GM23338 (cell line): ENCODE measurements at regions not wholly inside any gene's neighbourhood (a gene's known extent, or its start where the extent isn't known, plus 50 kb on each side); places are given as distances from the start of the nearest gene placed in this dataset.

Source experiments
- ATAC-seq: fragments of 200-7000 bp; cut with Tn5 transposase; 3 replicates; pipeline ENCODE4 v1.9.1; 2020
- DNase-seq: peaks from one replicate; pipeline ENCODE4 v3.0.0-alpha.2; 2015; ENCODE audit warnings: low spot score
- H2AFZ ChIP-seq: fragments of 200-600 bp; sonication (generic); 2 replicates; pipeline ENCODE4 v1.8.0; 2016; ENCODE audit warnings: antibody characterized with exemption, mild to moderate bottlenecking, moderate library complexity
- H3F3A ChIP-seq: fragments of 200-600 bp; sonication (generic); replicated peaks from 2 replicates; pipeline ENCODE4 v1.8.0; 2017; ENCODE audit warnings: antibody characterized with exemption, mixed run types, low read depth
- H3K27ac ChIP-seq: fragments of 200-600 bp; sonication (generic); 2 replicates; pipeline ENCODE4 v1.6.1; 2016; ENCODE audit warnings: low read depth
- H3K27me3 ChIP-seq: fragments of 200-600 bp; sonication (generic); 2 replicates; pipeline ENCODE4 v1.8.0; 2016; ENCODE audit warnings: mild to moderate bottlenecking, mixed run types, moderate library complexity; ENCODE audit not compliant: insufficient read depth
- H3K36me3 ChIP-seq: fragments of 200-600 bp; sonication (generic); 2 replicates; pipeline ENCODE4 v1.8.0; 2016; ENCODE audit warnings: mild to moderate bottlenecking; ENCODE audit not compliant: insufficient read depth
- H3K4me1 ChIP-seq: fragments of 200-600 bp; sonication (generic); 2 replicates; pipeline ENCODE4 v1.8.0; 2016; ENCODE audit warnings: mild to moderate bottlenecking, moderate library complexity; ENCODE audit not compliant: insufficient read depth
- H3K4me2 ChIP-seq: fragments of 200-600 bp; sonication (generic); 2 replicates; pipeline ENCODE4 v1.7.1; 2017; ENCODE audit warnings: mixed run types
- H3K4me3 ChIP-seq: fragments of 200-600 bp; sonication (generic); 2 replicates; pipeline ENCODE4 v1.6.1; 2016; ENCODE audit warnings: mixed run types
- H3K79me2 ChIP-seq: fragments of 200-600 bp; sonication (generic); replicated peaks from 2 replicates; pipeline ENCODE4 v1.8.0; 2017; ENCODE audit warnings: mild to moderate bottlenecking; ENCODE audit not compliant: insufficient read depth
- H3K9me2 ChIP-seq: fragments of 200-600 bp; sonication (generic); 2 replicates; pipeline ENCODE4 v1.8.0; 2017; ENCODE audit not compliant: insufficient read depth
- H4K20me1 ChIP-seq: fragments of 200-600 bp; sonication (generic); replicated peaks from 2 replicates; pipeline ENCODE4 v1.8.0; 2017; ENCODE audit warnings: mild to moderate bottlenecking; ENCODE audit not compliant: insufficient read depth
- H3K27ac Mint-ChIP-seq: 2 replicates; pipeline ENCODE4 v1.8.0; 2020; ENCODE audit warnings: inconsistent platforms, mild to moderate bottlenecking, moderate library complexity, mixed read lengths
- H3K27me3 Mint-ChIP-seq: 3 replicates; pipeline ENCODE4 v1.8.0; 2022; ENCODE audit warnings: low read depth, mild to moderate bottlenecking, moderate library complexity, mixed read lengths, inconsistent platforms; ENCODE audit not compliant: insufficient read depth, poor library complexity
- H3K36me3 Mint-ChIP-seq: 3 replicates; pipeline ENCODE4 v1.8.0; 2021; ENCODE audit warnings: low read depth, mild to moderate bottlenecking, inconsistent platforms, moderate library complexity, mixed read lengths
- H3K4me1 Mint-ChIP-seq: 3 replicates; pipeline ENCODE4 v1.8.0; 2020; ENCODE audit warnings: mild to moderate bottlenecking, inconsistent platforms, mixed read lengths
- H3K4me3 Mint-ChIP-seq: 3 replicates; pipeline ENCODE4 v1.8.0; 2021; ENCODE audit warnings: moderate library complexity, mild to moderate bottlenecking, inconsistent platforms, mixed read lengths
- H3K9me3 Mint-ChIP-seq: 3 replicates; pipeline ENCODE4 v1.8.0; 2020; ENCODE audit warnings: moderate library complexity, mild to moderate bottlenecking, inconsistent platforms, mixed read lengths
- CREB1 ChIP-seq: fragments of 250-450 bp; sonication (Bioruptor Pico); IDR thresholded peaks from 2 replicates; pipeline ENCODE4 v1.5.0; 2020; ENCODE audit warnings: low read depth, mild to moderate bottlenecking, moderate library complexity
- EZH2 ChIP-seq: fragments of 200-600 bp; sonication (generic); IDR thresholded peaks from one replicate; pipeline ENCODE4 v1.8.0; 2017; ENCODE audit warnings: antibody characterized with exemption, mild to moderate bottlenecking, low read depth; ENCODE audit not compliant: unreplicated experiment
- EZH2phosphoT487 ChIP-seq: fragments of 200-600 bp; sonication (generic); IDR thresholded peaks from one replicate; pipeline ENCODE4 v1.8.1; 2018; ENCODE audit warnings: antibody characterized with exemption; ENCODE audit not compliant: unreplicated experiment
- JUNB ChIP-seq: IDR thresholded peaks from one replicate; pipeline ENCODE4 v1.6.1; 2016; ENCODE audit warnings: antibody characterized with exemption; ENCODE audit not compliant: unreplicated experiment
- NANOG ChIP-seq: IDR thresholded peaks from 2 replicates; pipeline ENCODE4 v1.6.1; 2016; ENCODE audit warnings: antibody characterized with exemption, borderline replicate concordance
- POLR2AphosphoS5 ChIP-seq: IDR thresholded peaks from 2 replicates; pipeline ENCODE4 v1.6.1; 2016; ENCODE audit warnings: antibody characterized with exemption, low read depth
- STAT1 ChIP-seq: IDR thresholded peaks from one replicate; pipeline ENCODE4 v1.6.1; 2016; ENCODE audit warnings: antibody characterized with exemption; ENCODE audit not compliant: unreplicated experiment
- ZNF114 ChIP-seq: fragments of 250-450 bp; sonication (Bioruptor Pico); IDR thresholded peaks from 2 replicates; pipeline ENCODE4 v1.5.0; 2020; ENCODE audit warnings: mild to moderate bottlenecking, moderate library complexity
- ZNF331 ChIP-seq: fragments of 250-450 bp; sonication (Bioruptor Pico); IDR thresholded peaks from 2 replicates; pipeline ENCODE4 v1.5.0; 2020; ENCODE audit warnings: low read depth, mild to moderate bottlenecking, moderate library complexity
- TF ChIP-seq, protein P1 (sequence below), 2 experiments: fragments of 200-600 bp in 1 of 2; sonication (generic) in 1 of 2; conservative IDR thresholded peaks; 2 replicates each; pipeline versions ENCODE4 v1.5.1 to v1.6.1; 2016 to 2017; ENCODE audit warnings: antibody characterized with exemption in 2 of 2, low read depth in 2 of 2, mild to moderate bottlenecking in 2 of 2, moderate library complexity in 1 of 2
- TF ChIP-seq, protein P2 (sequence below): fragments of 250-450 bp; sonication (Bioruptor Pico); IDR thresholded peaks from 2 replicates; pipeline ENCODE4 v1.5.0; 2020; ENCODE audit warnings: mild to moderate bottlenecking, moderate library complexity
- TF ChIP-seq, protein P3 (sequence below): IDR thresholded peaks from 2 replicates; pipeline ENCODE4 v1.6.1; 2016; ENCODE audit warnings: antibody characterized with exemption
- TF ChIP-seq, protein P4 (sequence below): IDR thresholded peaks from one replicate; pipeline ENCODE4 v1.6.1; 2018; ENCODE audit warnings: antibody characterized with exemption; ENCODE audit not compliant: unreplicated experiment

DNA sequence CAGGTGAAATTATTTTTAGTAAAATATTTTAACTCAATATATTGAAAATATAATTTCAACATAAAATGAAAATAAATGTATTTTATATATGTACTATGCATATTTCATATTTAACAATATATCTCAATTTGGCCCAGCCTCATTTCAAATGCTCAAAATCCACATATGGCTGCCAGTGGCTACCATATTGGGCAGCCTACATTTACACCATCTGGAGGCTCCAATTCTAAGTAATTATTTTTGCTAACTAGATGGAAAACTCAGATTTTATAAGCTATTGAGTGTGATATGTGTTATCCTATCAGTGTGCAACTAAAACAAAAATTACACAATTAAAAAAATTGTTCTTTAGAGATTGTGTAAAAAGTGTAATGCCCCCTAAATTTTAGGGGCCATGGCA, 96.9 kb downstream of the SOX4 start:
- peaks cover 38% of the 10 kb centered on the region for H3K9me3 Mint-ChIP-seq

More for the DNA sequence above, 96.9 kb downstream of the SOX4 start:
- peaks cover 45% of the 10 kb centered on the region for H3K4me1 ChIP-seq
- H3K79me2 ChIP-seq: peaks cover 88% of the 10 kb centered on the region
- 0 out of 2 replicates have a peak, but pooled peaks cover 8% of the 10 kb centered on the region for H3F3A ChIP-seq
- Mint-ChIP-seq H3K27me3 (peaks cover 8% of the 10 kb centered on the region), H3K4me1 (peaks cover 47% of the 10 kb centered on the region), H3K27ac (peak overlapping the region; percentile 80), H3K4me3 (no peak overlapping the region), H3K36me3 (peaks cover 57% of the 10 kb centered on the region)
- H3K27ac ChIP-seq: peak overlapping the region; percentile 85
- no peak overlapping the region; the same call in 1 of the 2 replicates for H3K4me2 ChIP-seq
- H3K9me2 ChIP-seq: no peaks in the 10 kb centered on the region
- no peak overlapping the region for H2AFZ ChIP-seq
- DNase-seq (no peak), ATAC-seq (no peak)
- TF ChIP-seq, protein P1, sequence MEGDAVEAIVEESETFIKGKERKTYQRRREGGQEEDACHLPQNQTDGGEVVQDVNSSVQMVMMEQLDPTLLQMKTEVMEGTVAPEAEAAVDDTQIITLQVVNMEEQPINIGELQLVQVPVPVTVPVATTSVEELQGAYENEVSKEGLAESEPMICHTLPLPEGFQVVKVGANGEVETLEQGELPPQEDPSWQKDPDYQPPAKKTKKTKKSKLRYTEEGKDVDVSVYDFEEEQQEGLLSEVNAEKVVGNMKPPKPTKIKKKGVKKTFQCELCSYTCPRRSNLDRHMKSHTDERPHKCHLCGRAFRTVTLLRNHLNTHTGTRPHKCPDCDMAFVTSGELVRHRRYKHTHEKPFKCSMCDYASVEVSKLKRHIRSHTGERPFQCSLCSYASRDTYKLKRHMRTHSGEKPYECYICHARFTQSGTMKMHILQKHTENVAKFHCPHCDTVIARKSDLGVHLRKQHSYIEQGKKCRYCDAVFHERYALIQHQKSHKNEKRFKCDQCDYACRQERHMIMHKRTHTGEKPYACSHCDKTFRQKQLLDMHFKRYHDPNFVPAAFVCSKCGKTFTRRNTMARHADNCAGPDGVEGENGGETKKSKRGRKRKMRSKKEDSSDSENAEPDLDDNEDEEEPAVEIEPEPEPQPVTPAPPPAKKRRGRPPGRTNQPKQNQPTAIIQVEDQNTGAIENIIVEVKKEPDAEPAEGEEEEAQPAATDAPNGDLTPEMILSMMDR (conservative IDR thresholded peaks at IDR 0.05; ENCODE audit: low read depth in 2 of 2): no peak
- TF ChIP-seq, protein P2, sequence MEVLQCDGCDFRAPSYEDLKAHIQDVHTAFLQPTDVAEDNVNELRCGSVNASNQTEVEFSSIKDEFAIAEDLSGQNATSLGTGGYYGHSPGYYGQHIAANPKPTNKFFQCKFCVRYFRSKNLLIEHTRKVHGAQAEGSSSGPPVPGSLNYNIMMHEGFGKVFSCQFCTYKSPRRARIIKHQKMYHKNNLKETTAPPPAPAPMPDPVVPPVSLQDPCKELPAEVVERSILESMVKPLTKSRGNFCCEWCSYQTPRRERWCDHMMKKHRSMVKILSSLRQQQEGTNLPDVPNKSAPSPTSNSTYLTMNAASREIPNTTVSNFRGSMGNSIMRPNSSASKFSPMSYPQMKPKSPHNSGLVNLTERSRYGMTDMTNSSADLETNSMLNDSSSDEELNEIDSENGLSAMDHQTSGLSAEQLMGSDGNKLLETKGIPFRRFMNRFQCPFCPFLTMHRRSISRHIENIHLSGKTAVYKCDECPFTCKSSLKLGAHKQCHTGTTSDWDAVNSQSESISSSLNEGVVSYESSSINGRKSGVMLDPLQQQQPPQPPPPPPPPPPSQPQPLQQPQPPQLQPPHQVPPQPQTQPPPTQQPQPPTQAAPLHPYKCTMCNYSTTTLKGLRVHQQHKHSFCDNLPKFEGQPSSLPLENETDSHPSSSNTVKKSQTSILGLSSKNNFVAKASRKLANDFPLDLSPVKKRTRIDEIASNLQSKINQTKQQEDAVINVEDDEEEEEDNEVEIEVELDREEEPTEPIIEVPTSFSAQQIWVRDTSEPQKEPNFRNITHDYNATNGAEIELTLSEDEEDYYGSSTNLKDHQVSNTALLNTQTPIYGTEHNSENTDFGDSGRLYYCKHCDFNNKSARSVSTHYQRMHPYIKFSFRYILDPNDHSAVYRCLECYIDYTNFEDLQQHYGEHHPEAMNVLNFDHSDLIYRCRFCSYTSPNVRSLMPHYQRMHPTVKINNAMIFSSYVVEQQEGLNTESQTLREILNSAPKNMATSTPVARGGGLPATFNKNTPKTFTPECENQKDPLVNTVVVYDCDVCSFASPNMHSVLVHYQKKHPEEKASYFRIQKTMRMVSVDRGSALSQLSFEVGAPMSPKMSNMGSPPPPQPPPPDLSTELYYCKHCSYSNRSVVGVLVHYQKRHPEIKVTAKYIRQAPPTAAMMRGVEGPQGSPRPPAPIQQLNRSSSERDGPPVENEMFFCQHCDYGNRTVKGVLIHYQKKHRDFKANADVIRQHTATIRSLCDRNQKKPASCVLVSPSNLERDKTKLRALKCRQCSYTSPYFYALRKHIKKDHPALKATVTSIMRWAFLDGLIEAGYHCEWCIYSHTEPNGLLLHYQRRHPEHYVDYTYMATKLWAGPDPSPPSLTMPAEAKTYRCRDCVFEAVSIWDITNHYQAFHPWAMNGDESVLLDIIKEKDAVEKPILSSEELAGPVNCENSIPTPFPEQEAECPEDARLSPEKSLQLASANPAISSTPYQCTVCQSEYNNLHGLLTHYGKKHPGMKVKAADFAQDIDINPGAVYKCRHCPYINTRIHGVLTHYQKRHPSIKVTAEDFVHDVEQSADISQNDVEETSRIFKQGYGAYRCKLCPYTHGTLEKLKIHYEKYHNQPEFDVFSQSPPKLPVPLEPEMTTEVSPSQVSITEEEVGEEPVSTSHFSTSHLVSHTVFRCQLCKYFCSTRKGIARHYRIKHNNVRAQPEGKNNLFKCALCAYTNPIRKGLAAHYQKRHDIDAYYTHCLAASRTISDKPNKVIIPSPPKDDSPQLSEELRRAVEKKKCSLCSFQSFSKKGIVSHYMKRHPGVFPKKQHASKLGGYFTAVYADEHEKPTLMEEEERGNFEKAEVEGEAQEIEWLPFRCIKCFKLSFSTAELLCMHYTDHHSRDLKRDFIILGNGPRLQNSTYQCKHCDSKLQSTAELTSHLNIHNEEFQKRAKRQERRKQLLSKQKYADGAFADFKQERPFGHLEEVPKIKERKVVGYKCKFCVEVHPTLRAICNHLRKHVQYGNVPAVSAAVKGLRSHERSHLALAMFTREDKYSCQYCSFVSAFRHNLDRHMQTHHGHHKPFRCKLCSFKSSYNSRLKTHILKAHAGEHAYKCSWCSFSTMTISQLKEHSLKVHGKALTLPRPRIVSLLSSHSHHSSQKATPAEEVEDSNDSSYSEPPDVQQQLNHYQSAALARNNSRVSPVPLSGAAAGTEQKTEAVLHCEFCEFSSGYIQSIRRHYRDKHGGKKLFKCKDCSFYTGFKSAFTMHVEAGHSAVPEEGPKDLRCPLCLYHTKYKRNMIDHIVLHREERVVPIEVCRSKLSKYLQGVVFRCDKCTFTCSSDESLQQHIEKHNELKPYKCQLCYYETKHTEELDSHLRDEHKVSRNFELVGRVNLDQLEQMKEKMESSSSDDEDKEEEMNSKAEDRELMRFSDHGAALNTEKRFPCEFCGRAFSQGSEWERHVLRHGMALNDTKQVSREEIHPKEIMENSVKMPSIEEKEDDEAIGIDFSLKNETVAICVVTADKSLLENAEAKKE (CRISPR knock-in tag): no peak
- TF ChIP-seq, protein P3, sequence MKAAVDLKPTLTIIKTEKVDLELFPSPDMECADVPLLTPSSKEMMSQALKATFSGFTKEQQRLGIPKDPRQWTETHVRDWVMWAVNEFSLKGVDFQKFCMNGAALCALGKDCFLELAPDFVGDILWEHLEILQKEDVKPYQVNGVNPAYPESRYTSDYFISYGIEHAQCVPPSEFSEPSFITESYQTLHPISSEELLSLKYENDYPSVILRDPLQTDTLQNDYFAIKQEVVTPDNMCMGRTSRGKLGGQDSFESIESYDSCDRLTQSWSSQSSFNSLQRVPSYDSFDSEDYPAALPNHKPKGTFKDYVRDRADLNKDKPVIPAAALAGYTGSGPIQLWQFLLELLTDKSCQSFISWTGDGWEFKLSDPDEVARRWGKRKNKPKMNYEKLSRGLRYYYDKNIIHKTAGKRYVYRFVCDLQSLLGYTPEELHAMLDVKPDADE: no peak
- TF ChIP-seq, protein P4, sequence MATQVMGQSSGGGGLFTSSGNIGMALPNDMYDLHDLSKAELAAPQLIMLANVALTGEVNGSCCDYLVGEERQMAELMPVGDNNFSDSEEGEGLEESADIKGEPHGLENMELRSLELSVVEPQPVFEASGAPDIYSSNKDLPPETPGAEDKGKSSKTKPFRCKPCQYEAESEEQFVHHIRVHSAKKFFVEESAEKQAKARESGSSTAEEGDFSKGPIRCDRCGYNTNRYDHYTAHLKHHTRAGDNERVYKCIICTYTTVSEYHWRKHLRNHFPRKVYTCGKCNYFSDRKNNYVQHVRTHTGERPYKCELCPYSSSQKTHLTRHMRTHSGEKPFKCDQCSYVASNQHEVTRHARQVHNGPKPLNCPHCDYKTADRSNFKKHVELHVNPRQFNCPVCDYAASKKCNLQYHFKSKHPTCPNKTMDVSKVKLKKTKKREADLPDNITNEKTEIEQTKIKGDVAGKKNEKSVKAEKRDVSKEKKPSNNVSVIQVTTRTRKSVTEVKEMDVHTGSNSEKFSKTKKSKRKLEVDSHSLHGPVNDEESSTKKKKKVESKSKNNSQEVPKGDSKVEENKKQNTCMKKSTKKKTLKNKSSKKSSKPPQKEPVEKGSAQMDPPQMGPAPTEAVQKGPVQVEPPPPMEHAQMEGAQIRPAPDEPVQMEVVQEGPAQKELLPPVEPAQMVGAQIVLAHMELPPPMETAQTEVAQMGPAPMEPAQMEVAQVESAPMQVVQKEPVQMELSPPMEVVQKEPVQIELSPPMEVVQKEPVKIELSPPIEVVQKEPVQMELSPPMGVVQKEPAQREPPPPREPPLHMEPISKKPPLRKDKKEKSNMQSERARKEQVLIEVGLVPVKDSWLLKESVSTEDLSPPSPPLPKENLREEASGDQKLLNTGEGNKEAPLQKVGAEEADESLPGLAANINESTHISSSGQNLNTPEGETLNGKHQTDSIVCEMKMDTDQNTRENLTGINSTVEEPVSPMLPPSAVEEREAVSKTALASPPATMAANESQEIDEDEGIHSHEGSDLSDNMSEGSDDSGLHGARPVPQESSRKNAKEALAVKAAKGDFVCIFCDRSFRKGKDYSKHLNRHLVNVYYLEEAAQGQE: no peak
- no peak for TF ChIP-seq EZH2phosphoT487
- no peak for TF ChIP-seq EZH2
- no peak for TF ChIP-seq JUNB
- no peak for TF ChIP-seq ZNF331 (CRISPR knock-in tag)
- no peak for TF ChIP-seq NANOG
- no peak for TF ChIP-seq POLR2AphosphoS5
- no peak for TF ChIP-seq CREB1 (CRISPR knock-in tag)
- TF ChIP-seq ZNF114 (CRISPR knock-in tag): no peak
- TF ChIP-seq STAT1: no peak
- H3K4me3 ChIP-seq: no peak overlapping the region
- no peaks in the 10 kb centered on the region for H3K27me3 ChIP-seq
- no peaks in the 10 kb centered on the region for H4K20me1 ChIP-seq
- H3K36me3 ChIP-seq: no peaks in the 10 kb centered on the region; the same call in 1 of the 2 replicates
